Tibial nerve (tissue), 3 donors: ENCODE measurements at regions not wholly inside any gene's neighbourhood (a gene's known extent, or its start where the extent isn't known, plus 50 kb on each side); places are given as distances from the start of the nearest gene placed in this dataset.

Experiments
- CTCF ChIP-seq, 5 experiments: fragments of 200-600 bp in 3 of 5; fragments of 450-650 bp in 2 of 5; sonication (generic) in 3 of 5; IDR thresholded peaks; one replicate each; pipeline ENCODE4 v1.5.1; 2016 to 2019; ENCODE audit warnings: antibody characterized with exemption in 5 of 5, mild to moderate bottlenecking in 3 of 5, moderate library complexity in 2 of 5
- POLR2A ChIP-seq, 2 donors: fragments of 450-650 bp; IDR thresholded peaks; one replicate each; pipeline ENCODE4 v1.6.1; 2017; ENCODE audit warnings: antibody characterized with exemption in 2 of 2, mild to moderate bottlenecking in 2 of 2, moderate library complexity in 2 of 2

GRCh38 chr18:67041334-67041733 is 437.4 kb upstream of the CDH19 start:
- TF ChIP-seq CTCF (IDR thresholded peaks at IDR 0.05) (no peak), POLR2A (IDR thresholded peaks at IDR 0.05) (no peak)
